DND-41 (cell line): ENCODE measurements at regions not wholly inside any gene's neighbourhood (a gene's known extent, or its start where the extent isn't known, plus 50 kb on each side); places are given as distances from the start of the nearest gene placed in this dataset.

Source experiments
- ATAC-seq: fragments of 200-7000 bp; cut with Tn5 transposase; 3 replicates; pipeline ENCODE4 v1.9.1; 2021; ENCODE audit warnings: low read depth; ENCODE audit not compliant: insufficient read depth
- DNase-seq: peaks from one replicate; pipeline ENCODE4 v3.0.0-alpha.2; 2020
- H2AFZ ChIP-seq: 2 replicates; pipeline ENCODE4 v1.6.0; 2012; ENCODE audit warnings: low read depth, low read length
- H3K27ac ChIP-seq: 2 replicates; pipeline ENCODE4 v1.5.1; 2012; ENCODE audit warnings: low read length, inconsistent platforms
- H3K27me3 ChIP-seq: fragments of 200-600 bp; sonication (generic); 2 replicates; pipeline ENCODE4 v1.6.0; 2012; ENCODE audit warnings: low read length, mild to moderate bottlenecking, inconsistent platforms; ENCODE audit not compliant: insufficient read depth, poor library complexity
- H3K36me3 ChIP-seq: 2 replicates; pipeline ENCODE4 v1.5.1; 2012; ENCODE audit warnings: low read length, inconsistent platforms; ENCODE audit not compliant: insufficient read depth
- H3K4me1 ChIP-seq: 2 replicates; pipeline ENCODE4 v1.5.1; 2012; ENCODE audit warnings: mild to moderate bottlenecking, low read length; ENCODE audit not compliant: insufficient read depth
- H3K4me2 ChIP-seq: 2 replicates; pipeline ENCODE4 v1.6.0; 2012; ENCODE audit warnings: mild to moderate bottlenecking, moderate library complexity, low read length, inconsistent platforms; ENCODE audit not compliant: insufficient read depth
- H3K4me3 ChIP-seq, 2 experiments: fragments of 200-600 bp in 1 of 2; shearing (Covaris generic) in 1 of 2; 2 replicates each; pipeline ENCODE4 v1.5.1; 2012 to 2016; ENCODE audit warnings: inconsistent platforms in 2 of 2, low read length in 2 of 2, mild to moderate bottlenecking in 2 of 2, low read depth in 1 of 2, moderate library complexity in 1 of 2
- H3K79me2 ChIP-seq: 2 replicates; pipeline ENCODE4 v1.6.0; 2012; ENCODE audit warnings: low read length, inconsistent platforms; ENCODE audit not compliant: insufficient read depth
- H3K9ac ChIP-seq: 2 replicates; pipeline ENCODE4 v1.6.0; 2012; ENCODE audit warnings: low read depth, mild to moderate bottlenecking, inconsistent platforms, low read length, moderate library complexity
- H3K9me3 ChIP-seq: 2 replicates; pipeline ENCODE4 v1.5.1; 2012; ENCODE audit warnings: low read length, moderate library complexity, mild to moderate bottlenecking, inconsistent platforms; ENCODE audit not compliant: insufficient read depth, severe bottlenecking
- H4K20me1 ChIP-seq: 2 replicates; pipeline ENCODE4 v1.6.0; 2012; ENCODE audit warnings: low read length; ENCODE audit not compliant: insufficient read depth
- EZH2 ChIP-seq: IDR thresholded peaks from 3 replicates; pipeline ENCODE4 v1.6.1; 2012; ENCODE audit warnings: borderline replicate concordance, low read depth, mild to moderate bottlenecking, moderate library complexity, low read length, inconsistent platforms; ENCODE audit not compliant: severe bottlenecking
- TF ChIP-seq, protein P1 (sequence below): IDR thresholded peaks from 2 replicates; pipeline ENCODE4 v1.5.1; 2012; ENCODE audit warnings: borderline replicate concordance, low read length, moderate library complexity, mild to moderate bottlenecking; ENCODE audit not compliant: poor library complexity, severe bottlenecking; ENCODE audit errors: extremely low read depth

GRCh38 chr17:71052971-71053370, 883.6 kb downstream of the KCNJ2 start:
- H3K27me3 ChIP-seq: no peaks in the 10 kb centered on the region
- TF ChIP-seq EZH2: no peak
- TF ChIP-seq, protein P1, sequence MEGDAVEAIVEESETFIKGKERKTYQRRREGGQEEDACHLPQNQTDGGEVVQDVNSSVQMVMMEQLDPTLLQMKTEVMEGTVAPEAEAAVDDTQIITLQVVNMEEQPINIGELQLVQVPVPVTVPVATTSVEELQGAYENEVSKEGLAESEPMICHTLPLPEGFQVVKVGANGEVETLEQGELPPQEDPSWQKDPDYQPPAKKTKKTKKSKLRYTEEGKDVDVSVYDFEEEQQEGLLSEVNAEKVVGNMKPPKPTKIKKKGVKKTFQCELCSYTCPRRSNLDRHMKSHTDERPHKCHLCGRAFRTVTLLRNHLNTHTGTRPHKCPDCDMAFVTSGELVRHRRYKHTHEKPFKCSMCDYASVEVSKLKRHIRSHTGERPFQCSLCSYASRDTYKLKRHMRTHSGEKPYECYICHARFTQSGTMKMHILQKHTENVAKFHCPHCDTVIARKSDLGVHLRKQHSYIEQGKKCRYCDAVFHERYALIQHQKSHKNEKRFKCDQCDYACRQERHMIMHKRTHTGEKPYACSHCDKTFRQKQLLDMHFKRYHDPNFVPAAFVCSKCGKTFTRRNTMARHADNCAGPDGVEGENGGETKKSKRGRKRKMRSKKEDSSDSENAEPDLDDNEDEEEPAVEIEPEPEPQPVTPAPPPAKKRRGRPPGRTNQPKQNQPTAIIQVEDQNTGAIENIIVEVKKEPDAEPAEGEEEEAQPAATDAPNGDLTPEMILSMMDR: no peak
- H4K20me1 ChIP-seq: no peaks in the 10 kb centered on the region
- no peak overlapping the region for H3K9ac ChIP-seq
- ATAC-seq: no peak
- no peaks in the 10 kb centered on the region for H3K36me3 ChIP-seq
- peaks cover 3% of the 10 kb centered on the region for H3K9me3 ChIP-seq
- no peak overlapping the region for H3K27ac ChIP-seq
- H2AFZ ChIP-seq: no peak overlapping the region
- no peak for DNase-seq
- no peak overlapping the region for H3K4me2 ChIP-seq
- H3K4me3 ChIP-seq: no peak overlapping the region
- H3K79me2 ChIP-seq: no peaks in the 10 kb centered on the region
- no peaks in the 10 kb centered on the region for H3K4me1 ChIP-seq

- Histone ChIP-seq H3K9ac (no peak overlapping the region), H3K4me3 (no peak overlapping the region), H2AFZ (no peak overlapping the region), H3K9me3 (peaks cover 3% of the 10 kb centered on the region), H3K36me3 (no peaks in the 10 kb centered on the region), H3K27me3 (no peaks in the 10 kb centered on the region), H3K4me1 (no peaks in the 10 kb centered on the region), H3K27ac (no peak overlapping the region), H3K79me2 (no peaks in the 10 kb centered on the region), H3K4me2 (no peak overlapping the region), H4K20me1 (no peaks in the 10 kb centered on the region)
- DNase-seq (no peak), ATAC-seq (no peak)
- TF ChIP-seq, protein P1: no peak
- no peak for TF ChIP-seq EZH2
Measured at GRCh38 chr17:71055128-71055527, 885.8 kb downstream of the KCNJ2 start.

- Histone ChIP-seq H4K20me1 (no peaks in the 10 kb centered on the region), H3K4me1 (no peaks in the 10 kb centered on the region), H3K9me3 (peaks cover 3% of the 10 kb centered on the region), H3K79me2 (no peaks in the 10 kb centered on the region), H3K9ac (no peak overlapping the region), H3K27ac (no peak overlapping the region), H3K4me3 (no peak overlapping the region), H2AFZ (no peak overlapping the region), H3K4me2 (no peak overlapping the region), H3K36me3 (no peaks in the 10 kb centered on the region), H3K27me3 (no peaks in the 10 kb centered on the region)
- ATAC-seq (no peak), DNase-seq (no peak)
- TF ChIP-seq, protein P1: no peak
- no peak for TF ChIP-seq EZH2
Measured at GRCh38 chr17:71057448-71057847, 888.1 kb downstream of the KCNJ2 start.

DNA sequence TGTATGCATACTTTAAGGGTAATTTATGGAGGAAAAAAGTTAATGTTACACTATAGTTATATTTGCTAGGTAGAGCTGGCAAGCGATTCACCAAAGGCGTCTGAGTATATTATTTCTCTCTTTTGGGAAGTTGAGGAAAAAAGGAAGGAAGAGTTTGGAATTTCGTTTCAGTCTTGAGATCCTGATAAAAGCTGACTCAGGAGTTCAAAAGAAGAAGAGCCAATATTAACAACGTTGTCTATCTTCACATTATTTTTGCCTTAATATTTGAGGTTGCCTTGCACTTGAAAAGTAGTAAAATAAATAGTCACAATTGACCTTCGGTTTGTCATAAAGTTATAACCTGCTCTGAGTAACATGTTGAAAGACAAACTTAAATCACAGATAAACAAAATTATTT, 888.6 kb downstream of the KCNJ2 start:
- Histone ChIP-seq H3K4me1 (no peaks in the 10 kb centered on the region), H3K9ac (no peak overlapping the region), H3K4me3 (no peak overlapping the region), H3K79me2 (no peaks in the 10 kb centered on the region), H3K9me3 (peaks cover 3% of the 10 kb centered on the region), H4K20me1 (no peaks in the 10 kb centered on the region), H3K4me2 (no peak overlapping the region), H3K36me3 (no peaks in the 10 kb centered on the region), H3K27me3 (no peaks in the 10 kb centered on the region), H2AFZ (no peak overlapping the region), H3K27ac (no peak overlapping the region)
- DNase-seq: no peak
- TF ChIP-seq, protein P1: no peak
- TF ChIP-seq EZH2: no peak
- ATAC-seq: no peak
